ENCODE measurements at regions not wholly inside any gene's neighbourhood (a gene's known extent, or its start where the extent isn't known, plus 50 kb on each side); places are given as distances from the start of the nearest gene placed in this dataset.
A peak's percentile ranks its signal among the peaks of the same experiment; 100 is the strongest.

GRCh38 chr3:25015599-25015998 is 412.5 kb upstream of the RARB start:
- no peaks in the 10 kb centered on the region for H3K9me3 ChIP-seq (ENCODE audit: control insufficient read depth, insufficient read depth, low read length)
- no peak overlapping the region for H3K4me3 ChIP-seq (ENCODE audit: low read depth, low read length)
- TF ChIP-seq CTCF (IDR thresholded peaks at IDR 0.05; ENCODE audit: low read depth, low read length) = no peak
- H3K27me3 ChIP-seq (ENCODE audit: control insufficient read depth, insufficient read depth, low read length) = no peaks in the 10 kb centered on the region
- no peak overlapping the region for H3K27ac ChIP-seq (ENCODE audit: low read depth, low read length)
- ChIA-PET CTCF (interaction anchor here (1.4 kb wide), 1 partner anchor 18 kb away, joined by 4 read pairs; no protein-coding TSS in a partner anchor), POLR2A (no interaction called here)
- no peak for DNase-seq (ENCODE audit: low read depth, low spot score)

- Histone ChIP-seq H3K4me3 (ENCODE audit: low read depth, low read length) (no peak overlapping the region), H3K27me3 (ENCODE audit: control insufficient read depth, insufficient read depth, low read length) (no peaks in the 10 kb centered on the region), H3K27ac (ENCODE audit: low read depth, low read length) (no peak overlapping the region), H3K9me3 (ENCODE audit: control insufficient read depth, insufficient read depth, low read length) (no peaks in the 10 kb centered on the region)
- no peak for DNase-seq (ENCODE audit: low read depth, low spot score)
- TF ChIP-seq CTCF (IDR thresholded peaks at IDR 0.05; ENCODE audit: low read depth, low read length) = no peak
- CTCF ChIA-PET = no interaction called here
- POLR2A ChIA-PET = no interaction called here
These were observed 409.2 kb upstream of the RARB start for GRCh38 chr3:25018909-25019308.

- TF ChIP-seq CTCF (IDR thresholded peaks at IDR 0.05; ENCODE audit: low read depth, low read length) = no peak
- Histone ChIP-seq H3K9me3 (ENCODE audit: control insufficient read depth, insufficient read depth, low read length) (no peaks in the 10 kb centered on the region), H3K4me3 (ENCODE audit: low read depth, low read length) (no peak overlapping the region), H3K27me3 (ENCODE audit: control insufficient read depth, insufficient read depth, low read length) (no peaks in the 10 kb centered on the region), H3K27ac (ENCODE audit: low read depth, low read length) (no peak overlapping the region)
- POLR2A ChIA-PET = no interaction called here
- CTCF ChIA-PET = interaction anchor here (0.6 kb wide), 1 partner anchor 44 kb away, joined by 3 read pairs; no protein-coding TSS in a partner anchor
- no peak for DNase-seq (ENCODE audit: low read depth, low spot score)
These were observed 408.6 kb upstream of the RARB start for GRCh38 chr3:25019506-25019905.

- Histone ChIP-seq H3K27me3 (ENCODE audit: control insufficient read depth, insufficient read depth, low read length) (no peaks in the 10 kb centered on the region), H3K4me3 (ENCODE audit: low read depth, low read length) (no peak overlapping the region), H3K9me3 (ENCODE audit: control insufficient read depth, insufficient read depth, low read length) (no peaks in the 10 kb centered on the region), H3K27ac (ENCODE audit: low read depth, low read length) (no peak overlapping the region)
- peak; percentile 29 for TF ChIP-seq CTCF (IDR thresholded peaks at IDR 0.05; ENCODE audit: low read depth, low read length)
- POLR2A ChIA-PET = no interaction called here
- no peak for DNase-seq (ENCODE audit: low read depth, low spot score)
- CTCF ChIA-PET = interaction anchor here (1.5 to 2.5 kb wide), 2 partner anchors 12 to 571 kb away, joined by 3 to 12 read pairs; no protein-coding TSS in a partner anchor
These were observed 406.2 kb upstream of the RARB start for GRCh38 chr3:25021816-25022215.

GRCh38 chr3:25023876-25024275 is 404.2 kb upstream of the RARB start:
- H3K27ac ChIP-seq (ENCODE audit: low read depth, low read length) = no peak overlapping the region
- H3K4me3 ChIP-seq (ENCODE audit: low read depth, low read length) = no peak overlapping the region
- H3K27me3 ChIP-seq (ENCODE audit: control insufficient read depth, insufficient read depth, low read length) = no peaks in the 10 kb centered on the region
- H3K9me3 ChIP-seq (ENCODE audit: control insufficient read depth, insufficient read depth, low read length) = no peaks in the 10 kb centered on the region
- POLR2A ChIA-PET = no interaction called here
- DNase-seq (ENCODE audit: low read depth, low spot score) = no peak
- CTCF ChIA-PET = no interaction called here
- no peak for TF ChIP-seq CTCF (IDR thresholded peaks at IDR 0.05; ENCODE audit: low read depth, low read length)
